Midbrain (tissue), 1 donor: ENCODE measurements at regions not wholly inside any gene's neighbourhood (a gene's known extent, or its start where the extent isn't known, plus 50 kb on each side); places are given as distances from the start of the nearest gene placed in this dataset.
A peak's percentile ranks its signal among the peaks of the same experiment; 100 is the strongest.
"Not testable (repeated sequence)": the region's sequence is repeated elsewhere in the genome, so short reads cannot be mapped to it uniquely, and the experiment has no call there.

ENCODE experiments used
- DNase-seq: peaks from one replicate; lab custom pipeline; 2025; lab: John Stamatoyannopoulos, UW

GRCh38 chr7:42567051-42567450 is 330.0 kb upstream of the GLI3 start:
- no peak for DNase-seq

- DNase-seq: no peak
These were observed 324.8 kb upstream of the GLI3 start for GRCh38 chr7:42561797-42562196.

GRCh38 chr7:42560866-42561265 is 323.9 kb upstream of the GLI3 start:
- no peak for DNase-seq

DNA sequence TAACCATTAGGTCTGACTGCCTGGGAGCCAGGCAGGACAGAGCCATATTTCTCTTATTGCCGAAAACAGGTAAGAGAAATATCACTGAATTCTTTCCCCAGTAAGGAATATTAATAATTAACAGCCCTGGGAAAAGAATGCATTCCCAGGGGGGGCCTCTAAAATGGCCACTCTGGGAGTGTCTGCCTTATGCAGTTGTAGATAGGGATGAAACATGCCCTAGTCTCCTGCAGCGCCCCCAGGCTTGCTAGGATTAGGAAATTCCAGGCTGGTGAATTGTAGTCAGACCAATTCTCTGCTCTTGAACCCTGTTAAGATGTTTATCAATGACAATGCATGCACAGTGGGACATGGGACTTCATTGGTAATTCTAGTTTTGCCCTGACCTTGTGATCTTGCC is 317.9 kb upstream of the GLI3 start:
- not testable (repeated sequence) for DNase-seq

- DNase-seq: no peak
These were observed 315.2 kb upstream of the GLI3 start for GRCh38 chr7:42552227-42552626.

GRCh38 chr7:42550706-42551470 is 313.9 kb upstream of the GLI3 start:
- DNase-seq: no peak

DNA sequence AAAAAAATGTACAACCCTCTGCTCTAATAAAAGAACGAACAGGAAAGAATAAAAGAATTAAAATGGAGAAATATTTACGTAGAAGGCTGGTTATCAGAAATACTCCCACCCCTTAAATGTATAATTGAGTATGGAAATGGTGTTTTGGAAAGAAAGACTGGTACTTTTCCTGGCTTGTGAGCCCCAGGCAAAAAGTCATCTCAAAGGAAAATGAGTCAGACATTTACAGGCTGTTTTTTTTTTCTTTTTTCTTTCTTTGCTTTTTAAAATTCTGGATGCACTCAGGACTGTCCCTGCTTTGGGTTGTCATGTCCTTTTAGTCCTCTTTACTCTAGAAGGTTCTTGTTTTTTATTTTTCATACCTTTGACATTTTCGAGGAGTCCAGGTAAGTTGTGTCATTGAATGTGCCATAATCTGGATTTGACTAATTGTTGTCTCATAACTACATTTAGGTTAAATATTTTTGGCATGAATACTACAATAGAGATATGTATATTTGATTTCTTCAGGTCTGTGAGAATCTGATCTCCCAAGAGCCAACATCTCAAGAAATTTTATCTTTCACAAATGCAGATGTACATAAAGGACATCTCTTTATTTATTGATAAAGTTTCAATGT is 313.0 kb upstream of the GLI3 start:
- DNase-seq: no peak

- DNase-seq: no peak
These were observed 312.0 kb upstream of the GLI3 start for GRCh38 chr7:42548816-42549611.

- no peak for DNase-seq
These were observed 308.2 kb upstream of the GLI3 start for GRCh38 chr7:42545049-42545724.

DNA sequence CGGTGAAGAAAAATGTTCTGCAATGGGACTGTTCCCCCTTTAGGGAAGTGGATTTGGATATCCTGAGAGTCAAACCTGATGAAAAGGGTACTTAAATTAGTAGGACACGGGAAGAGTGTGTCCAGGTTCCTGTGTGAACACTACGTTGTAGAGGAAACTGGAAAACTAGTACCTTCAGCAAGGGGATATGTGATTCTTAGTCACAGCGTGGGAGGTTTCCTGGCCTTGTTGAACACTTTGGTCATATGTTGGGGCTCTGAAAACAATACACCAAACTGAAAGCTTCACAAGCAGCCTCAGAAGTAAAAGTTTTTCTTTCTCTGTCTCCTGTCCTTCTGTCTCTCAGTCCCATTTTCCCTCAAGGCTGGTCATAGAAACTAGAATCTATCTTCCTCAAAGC is 306.9 kb upstream of the GLI3 start:
- no peak for DNase-seq

DNA sequence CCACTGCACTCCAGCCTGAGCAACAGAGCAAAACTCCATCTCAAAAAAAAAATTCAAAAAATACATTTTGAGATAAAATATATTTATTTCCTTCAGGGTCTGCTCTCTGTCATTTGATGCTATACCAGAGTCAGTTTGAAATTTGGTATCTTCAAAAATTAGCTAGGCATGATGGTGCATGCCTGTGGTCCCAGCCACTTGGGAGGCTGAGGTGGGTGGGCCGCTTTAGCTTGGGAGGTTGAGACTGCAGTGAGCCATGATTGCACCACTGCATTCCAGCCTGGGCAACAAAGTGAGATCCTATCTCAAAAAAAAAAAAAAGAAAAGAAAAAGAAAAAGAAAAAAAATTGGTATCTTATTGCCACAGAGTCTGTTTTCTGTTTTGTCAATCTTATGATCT is 305.4 kb upstream of the GLI3 start:
- DNase-seq: not testable (repeated sequence)

- no peak for DNase-seq
These were observed 297.4 kb upstream of the GLI3 start for GRCh38 chr7:42534441-42534840.

- DNase-seq: no peak
These were observed 290.0 kb upstream of the GLI3 start for GRCh38 chr7:42527004-42527403.

DNA sequence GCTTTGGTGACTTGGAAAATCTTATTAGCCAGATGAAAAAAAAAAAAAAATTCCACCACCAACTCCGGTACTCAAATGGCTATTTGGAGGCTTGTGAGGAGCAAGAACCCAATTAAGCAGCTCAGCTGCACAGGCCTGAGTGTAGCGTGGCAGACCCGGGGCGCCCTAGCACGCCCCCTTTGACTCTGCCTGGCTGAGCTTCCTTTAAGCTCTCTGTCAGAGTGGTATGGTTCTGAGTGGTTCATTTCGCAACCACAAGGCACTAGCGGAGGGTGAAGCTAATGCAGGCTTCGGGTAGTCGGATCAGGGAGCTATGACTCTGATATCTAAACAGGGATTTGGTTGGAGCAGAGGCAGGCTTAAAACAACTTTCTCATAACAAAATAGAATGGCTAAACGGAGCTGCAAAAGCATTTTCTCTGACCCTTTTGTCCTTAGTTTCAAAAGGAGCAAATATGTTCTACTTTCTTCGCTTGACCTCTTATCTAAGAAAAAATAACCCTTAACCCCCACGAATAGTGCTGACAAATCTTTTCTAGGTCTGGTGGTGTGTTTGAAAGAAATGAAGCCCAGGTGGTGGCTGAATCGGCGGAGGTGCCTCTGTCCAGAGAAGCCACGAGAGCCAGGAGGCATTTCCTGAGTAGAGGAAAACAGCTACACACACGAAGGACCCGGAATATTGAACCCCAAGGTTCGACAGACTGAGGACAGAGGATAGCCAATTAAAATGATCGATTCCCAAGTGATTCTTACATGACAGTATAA is 285.4 kb upstream of the GLI3 start:
- DNase-seq: no peak

DNA sequence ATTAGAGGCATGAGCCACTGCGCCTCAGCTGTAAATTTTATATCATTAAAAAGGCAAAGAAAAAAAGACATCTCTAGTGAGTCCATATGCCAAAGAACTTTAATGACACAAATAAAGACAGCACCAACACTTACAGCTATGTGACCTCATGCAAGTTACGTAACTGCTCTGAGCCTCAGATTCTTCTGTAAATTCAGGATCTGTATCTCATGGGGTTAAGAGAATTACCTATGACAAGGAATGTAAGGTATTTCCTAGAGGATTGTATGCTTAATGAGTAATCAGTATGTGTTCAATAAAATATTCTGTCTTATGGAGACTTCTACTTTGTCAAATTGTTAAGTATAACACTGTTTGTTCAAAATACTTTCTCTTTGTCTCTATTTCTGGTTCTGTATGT is 274.0 kb upstream of the GLI3 start:
- no peak for DNase-seq

- no peak for DNase-seq
These were observed 269.1 kb upstream of the GLI3 start for GRCh38 chr7:42506097-42506496.

DNA sequence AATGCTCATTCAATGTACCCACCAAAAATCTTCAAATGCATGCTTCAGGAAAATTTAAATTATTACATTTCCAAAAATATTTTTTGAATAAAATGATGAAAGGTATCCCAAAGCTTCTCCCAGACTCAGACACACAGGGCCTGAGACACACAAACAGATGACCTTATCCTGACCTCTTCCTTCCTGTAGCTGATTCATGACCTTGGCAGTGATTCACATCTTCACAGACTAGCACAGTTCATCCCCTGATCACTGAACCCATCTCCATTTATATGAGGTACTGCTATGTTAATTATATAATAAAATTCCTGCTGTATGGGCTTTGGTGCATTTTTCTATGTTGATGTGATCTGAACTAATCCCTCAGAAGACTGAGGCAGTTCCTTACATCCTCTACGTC is 265.0 kb upstream of the GLI3 start:
- no peak for DNase-seq

- no peak for DNase-seq
These were observed 258.2 kb upstream of the GLI3 start for GRCh38 chr7:42495256-42495655.

GRCh38 chr7:42494736-42495135 is 257.7 kb upstream of the GLI3 start:
- no peak for DNase-seq

- DNase-seq: no peak
These were observed 257.2 kb upstream of the GLI3 start for GRCh38 chr7:42494199-42494710.

DNA sequence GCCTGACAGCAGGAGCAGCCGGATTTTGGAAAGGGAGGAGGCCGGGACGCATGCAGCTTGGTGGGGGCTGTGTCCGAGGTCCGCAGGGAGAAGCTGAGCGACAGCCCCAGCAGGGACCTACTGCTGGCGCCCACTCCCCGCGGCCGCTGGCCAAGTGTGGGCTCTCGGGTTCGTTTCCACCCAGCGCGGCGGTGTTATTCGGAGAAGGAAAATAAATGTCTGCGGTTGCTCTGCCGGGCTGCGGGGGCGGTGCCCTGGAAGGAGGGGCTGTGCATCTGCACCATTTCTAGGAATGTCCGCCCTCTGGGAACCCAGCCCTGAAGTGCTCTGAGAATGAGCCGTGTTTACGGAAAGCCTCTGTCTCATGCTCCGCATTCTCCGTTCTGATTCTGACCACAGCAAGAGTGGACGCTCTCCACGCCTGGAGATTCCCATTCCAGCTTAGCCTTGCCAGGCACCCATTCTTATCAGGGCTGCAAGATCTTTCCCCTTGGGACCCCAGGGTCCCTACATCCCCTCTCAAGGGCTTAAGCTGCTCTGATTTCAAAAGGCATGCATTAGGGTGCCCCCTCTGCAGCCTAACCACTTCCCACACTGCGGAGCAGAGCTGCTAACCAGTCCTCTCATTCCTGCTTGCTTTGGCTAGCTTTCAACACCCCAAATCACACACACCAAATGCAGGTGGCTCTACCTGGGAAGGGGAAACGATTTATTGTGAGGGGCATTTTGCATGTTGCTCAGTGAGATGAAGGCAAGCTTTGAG is 256.6 kb upstream of the GLI3 start:
- DNase-seq: peak; percentile 24
